ENCODE measurements at regions not wholly inside any gene's neighbourhood (a gene's known extent, or its start where the extent isn't known, plus 50 kb on each side); places are given as distances from the start of the nearest gene placed in this dataset.
A peak's percentile ranks its signal among the peaks of the same experiment; 100 is the strongest.

DNA sequence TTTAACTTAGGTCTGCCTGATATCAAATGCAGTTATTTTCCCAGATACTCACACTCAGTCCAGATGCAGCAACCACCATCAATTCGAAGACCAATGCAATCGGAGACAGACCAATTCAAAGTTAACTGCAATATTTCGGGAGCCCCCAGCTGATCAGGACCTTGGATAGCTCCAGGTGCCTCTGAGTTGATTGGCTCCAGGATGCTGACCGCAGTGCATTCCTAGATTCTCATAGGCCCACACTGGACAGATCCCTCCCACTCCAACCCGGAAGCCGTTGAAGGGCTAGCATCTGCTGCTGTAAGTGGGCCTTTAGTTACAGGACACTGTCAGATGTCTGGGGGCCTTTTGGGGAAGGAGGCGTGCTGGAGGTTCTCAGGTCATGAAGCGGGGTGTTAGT lies 89.5 kb upstream of the ATP2B2 start (continued):
- TF ChIP-seq, protein P1, sequence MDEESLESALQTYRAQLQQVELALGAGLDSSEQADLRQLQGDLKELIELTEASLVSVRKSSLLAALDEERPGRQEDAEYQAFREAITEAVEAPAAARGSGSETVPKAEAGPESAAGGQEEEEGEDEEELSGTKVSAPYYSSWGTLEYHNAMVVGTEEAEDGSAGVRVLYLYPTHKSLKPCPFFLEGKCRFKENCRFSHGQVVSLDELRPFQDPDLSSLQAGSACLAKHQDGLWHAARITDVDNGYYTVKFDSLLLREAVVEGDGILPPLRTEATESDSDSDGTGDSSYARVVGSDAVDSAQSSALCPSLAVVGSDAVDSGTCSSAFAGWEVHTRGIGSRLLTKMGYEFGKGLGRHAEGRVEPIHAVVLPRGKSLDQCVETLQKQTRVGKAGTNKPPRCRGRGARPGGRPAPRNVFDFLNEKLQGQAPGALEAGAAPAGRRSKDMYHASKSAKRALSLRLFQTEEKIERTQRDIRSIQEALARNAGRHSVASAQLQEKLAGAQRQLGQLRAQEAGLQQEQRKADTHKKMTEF (CRISPR knock-in tag; IDR thresholded peaks at IDR 0.05) = 0 out of 2 replicates have a peak, but pooled peaks have one; percentile 24
- TF ChIP-seq, protein P2, sequence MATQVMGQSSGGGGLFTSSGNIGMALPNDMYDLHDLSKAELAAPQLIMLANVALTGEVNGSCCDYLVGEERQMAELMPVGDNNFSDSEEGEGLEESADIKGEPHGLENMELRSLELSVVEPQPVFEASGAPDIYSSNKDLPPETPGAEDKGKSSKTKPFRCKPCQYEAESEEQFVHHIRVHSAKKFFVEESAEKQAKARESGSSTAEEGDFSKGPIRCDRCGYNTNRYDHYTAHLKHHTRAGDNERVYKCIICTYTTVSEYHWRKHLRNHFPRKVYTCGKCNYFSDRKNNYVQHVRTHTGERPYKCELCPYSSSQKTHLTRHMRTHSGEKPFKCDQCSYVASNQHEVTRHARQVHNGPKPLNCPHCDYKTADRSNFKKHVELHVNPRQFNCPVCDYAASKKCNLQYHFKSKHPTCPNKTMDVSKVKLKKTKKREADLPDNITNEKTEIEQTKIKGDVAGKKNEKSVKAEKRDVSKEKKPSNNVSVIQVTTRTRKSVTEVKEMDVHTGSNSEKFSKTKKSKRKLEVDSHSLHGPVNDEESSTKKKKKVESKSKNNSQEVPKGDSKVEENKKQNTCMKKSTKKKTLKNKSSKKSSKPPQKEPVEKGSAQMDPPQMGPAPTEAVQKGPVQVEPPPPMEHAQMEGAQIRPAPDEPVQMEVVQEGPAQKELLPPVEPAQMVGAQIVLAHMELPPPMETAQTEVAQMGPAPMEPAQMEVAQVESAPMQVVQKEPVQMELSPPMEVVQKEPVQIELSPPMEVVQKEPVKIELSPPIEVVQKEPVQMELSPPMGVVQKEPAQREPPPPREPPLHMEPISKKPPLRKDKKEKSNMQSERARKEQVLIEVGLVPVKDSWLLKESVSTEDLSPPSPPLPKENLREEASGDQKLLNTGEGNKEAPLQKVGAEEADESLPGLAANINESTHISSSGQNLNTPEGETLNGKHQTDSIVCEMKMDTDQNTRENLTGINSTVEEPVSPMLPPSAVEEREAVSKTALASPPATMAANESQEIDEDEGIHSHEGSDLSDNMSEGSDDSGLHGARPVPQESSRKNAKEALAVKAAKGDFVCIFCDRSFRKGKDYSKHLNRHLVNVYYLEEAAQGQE (IDR thresholded peaks at IDR 0.05; ENCODE audit: borderline replicate concordance in 1 of 2, low read depth in 1 of 2, low read length in 2 of 2) = peak; percentile 90 to 99
- peak; percentile 53 for TF ChIP-seq ELF1 (CRISPR knock-in tag; IDR thresholded peaks at IDR 0.05)
- TF ChIP-seq SAP130 (CRISPR knock-in tag; IDR thresholded peaks at IDR 0.05; ENCODE audit: low read depth) = 0 out of 2 replicates have a peak, but pooled peaks have one; percentile 18
- TF ChIP-seq GABPA (IDR thresholded peaks at IDR 0.05; ENCODE audit: low read depth, low read length) = no peak
- peak; percentile 45 for TF ChIP-seq GABPA (CRISPR knock-in tag; IDR thresholded peaks at IDR 0.05; ENCODE audit: low read depth)
- 0 out of 2 replicates have a peak, but pooled peaks have one; percentile 15 for TF ChIP-seq JUNB (CRISPR knock-in tag; IDR thresholded peaks at IDR 0.05; ENCODE audit: borderline replicate concordance)
- 0 out of 2 replicates have a peak, but pooled peaks have one; percentile 40 for TF ChIP-seq ELF3 (CRISPR knock-in tag; IDR thresholded peaks at IDR 0.05)
- TF ChIP-seq, protein P3, sequence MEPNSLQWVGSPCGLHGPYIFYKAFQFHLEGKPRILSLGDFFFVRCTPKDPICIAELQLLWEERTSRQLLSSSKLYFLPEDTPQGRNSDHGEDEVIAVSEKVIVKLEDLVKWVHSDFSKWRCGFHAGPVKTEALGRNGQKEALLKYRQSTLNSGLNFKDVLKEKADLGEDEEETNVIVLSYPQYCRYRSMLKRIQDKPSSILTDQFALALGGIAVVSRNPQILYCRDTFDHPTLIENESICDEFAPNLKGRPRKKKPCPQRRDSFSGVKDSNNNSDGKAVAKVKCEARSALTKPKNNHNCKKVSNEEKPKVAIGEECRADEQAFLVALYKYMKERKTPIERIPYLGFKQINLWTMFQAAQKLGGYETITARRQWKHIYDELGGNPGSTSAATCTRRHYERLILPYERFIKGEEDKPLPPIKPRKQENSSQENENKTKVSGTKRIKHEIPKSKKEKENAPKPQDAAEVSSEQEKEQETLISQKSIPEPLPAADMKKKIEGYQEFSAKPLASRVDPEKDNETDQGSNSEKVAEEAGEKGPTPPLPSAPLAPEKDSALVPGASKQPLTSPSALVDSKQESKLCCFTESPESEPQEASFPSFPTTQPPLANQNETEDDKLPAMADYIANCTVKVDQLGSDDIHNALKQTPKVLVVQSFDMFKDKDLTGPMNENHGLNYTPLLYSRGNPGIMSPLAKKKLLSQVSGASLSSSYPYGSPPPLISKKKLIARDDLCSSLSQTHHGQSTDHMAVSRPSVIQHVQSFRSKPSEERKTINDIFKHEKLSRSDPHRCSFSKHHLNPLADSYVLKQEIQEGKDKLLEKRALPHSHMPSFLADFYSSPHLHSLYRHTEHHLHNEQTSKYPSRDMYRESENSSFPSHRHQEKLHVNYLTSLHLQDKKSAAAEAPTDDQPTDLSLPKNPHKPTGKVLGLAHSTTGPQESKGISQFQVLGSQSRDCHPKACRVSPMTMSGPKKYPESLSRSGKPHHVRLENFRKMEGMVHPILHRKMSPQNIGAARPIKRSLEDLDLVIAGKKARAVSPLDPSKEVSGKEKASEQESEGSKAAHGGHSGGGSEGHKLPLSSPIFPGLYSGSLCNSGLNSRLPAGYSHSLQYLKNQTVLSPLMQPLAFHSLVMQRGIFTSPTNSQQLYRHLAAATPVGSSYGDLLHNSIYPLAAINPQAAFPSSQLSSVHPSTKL (CRISPR knock-in tag; IDR thresholded peaks at IDR 0.05) = 0 out of 2 replicates have a peak, but pooled peaks have one; percentile 9
- TF ChIP-seq, protein P4, sequence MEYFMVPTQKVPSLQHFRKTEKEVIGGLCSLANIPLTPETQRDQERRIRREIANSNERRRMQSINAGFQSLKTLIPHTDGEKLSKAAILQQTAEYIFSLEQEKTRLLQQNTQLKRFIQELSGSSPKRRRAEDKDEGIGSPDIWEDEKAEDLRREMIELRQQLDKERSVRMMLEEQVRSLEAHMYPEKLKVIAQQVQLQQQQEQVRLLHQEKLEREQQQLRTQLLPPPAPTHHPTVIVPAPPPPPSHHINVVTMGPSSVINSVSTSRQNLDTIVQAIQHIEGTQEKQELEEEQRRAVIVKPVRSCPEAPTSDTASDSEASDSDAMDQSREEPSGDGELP (IDR thresholded peaks at IDR 0.05; ENCODE audit: borderline replicate concordance, low read depth) = peak; percentile 36; the same call in 1 of the 2 replicates
- TF ChIP-seq ZNF839 (CRISPR knock-in tag; IDR thresholded peaks at IDR 0.05; ENCODE audit: borderline replicate concordance) = no peak
- TF ChIP-seq FOXA1 (IDR thresholded peaks at IDR 0.05) = no peak
- no peak for TF ChIP-seq FOXA1 (CRISPR knock-in tag; IDR thresholded peaks at IDR 0.05)
- TF ChIP-seq ZNF891 (CRISPR knock-in tag; IDR thresholded peaks at IDR 0.05) = 0 out of 2 replicates have a peak, but pooled peaks have one; percentile 36
- TF ChIP-seq, protein P5, sequence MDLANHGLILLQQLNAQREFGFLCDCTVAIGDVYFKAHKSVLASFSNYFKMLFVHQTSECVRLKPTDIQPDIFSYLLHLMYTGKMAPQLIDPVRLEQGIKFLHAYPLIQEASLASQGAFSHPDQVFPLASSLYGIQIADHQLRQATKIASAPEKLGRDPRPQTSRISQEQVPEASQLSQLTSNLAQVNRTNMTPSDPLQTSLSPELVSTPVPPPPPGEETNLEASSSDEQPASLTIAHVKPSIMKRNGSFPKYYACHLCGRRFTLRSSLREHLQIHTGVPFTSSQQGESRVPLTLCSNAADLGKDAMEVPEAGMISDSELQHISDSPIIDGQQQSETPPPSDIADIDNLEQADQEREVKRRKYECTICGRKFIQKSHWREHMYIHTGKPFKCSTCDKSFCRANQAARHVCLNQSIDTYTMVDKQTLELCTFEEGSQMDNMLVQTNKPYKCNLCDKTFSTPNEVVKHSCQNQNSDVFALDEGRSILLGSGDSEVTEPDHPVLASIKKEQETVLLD (CRISPR knock-in tag; IDR thresholded peaks at IDR 0.05; ENCODE audit: low read depth) = peak; percentile 52; the same call in 1 of the 2 replicates
- peak; percentile 32; the same call in 1 of the 2 replicates for TF ChIP-seq RARA (CRISPR knock-in tag; IDR thresholded peaks at IDR 0.05)
- peak; percentile 60; the same call in 1 of the 2 replicates for TF ChIP-seq ZNF331 (CRISPR knock-in tag; IDR thresholded peaks at IDR 0.05)
- TF ChIP-seq MIER2 (CRISPR knock-in tag; IDR thresholded peaks at IDR 0.05) = peak; percentile 97

Data from HepG2 (cell line).